CD4-positive, alpha-beta T cell treated with Interleukin-2 at 100 ng/mL for 4 hours (primary cell): ENCODE measurements at regions not wholly inside any gene's neighbourhood (a gene's known extent, or its start where the extent isn't known, plus 50 kb on each side); places are given as distances from the start of the nearest gene placed in this dataset.
"Not testable (repeated sequence)": the region's sequence is repeated elsewhere in the genome, so short reads cannot be mapped to it uniquely, and the experiment has no call there.

Experiments
- DNase-seq: peaks from one replicate; pipeline ENCODE4 v3.0.0-alpha.2; 2020; ENCODE audit warnings: low spot score

DNA sequence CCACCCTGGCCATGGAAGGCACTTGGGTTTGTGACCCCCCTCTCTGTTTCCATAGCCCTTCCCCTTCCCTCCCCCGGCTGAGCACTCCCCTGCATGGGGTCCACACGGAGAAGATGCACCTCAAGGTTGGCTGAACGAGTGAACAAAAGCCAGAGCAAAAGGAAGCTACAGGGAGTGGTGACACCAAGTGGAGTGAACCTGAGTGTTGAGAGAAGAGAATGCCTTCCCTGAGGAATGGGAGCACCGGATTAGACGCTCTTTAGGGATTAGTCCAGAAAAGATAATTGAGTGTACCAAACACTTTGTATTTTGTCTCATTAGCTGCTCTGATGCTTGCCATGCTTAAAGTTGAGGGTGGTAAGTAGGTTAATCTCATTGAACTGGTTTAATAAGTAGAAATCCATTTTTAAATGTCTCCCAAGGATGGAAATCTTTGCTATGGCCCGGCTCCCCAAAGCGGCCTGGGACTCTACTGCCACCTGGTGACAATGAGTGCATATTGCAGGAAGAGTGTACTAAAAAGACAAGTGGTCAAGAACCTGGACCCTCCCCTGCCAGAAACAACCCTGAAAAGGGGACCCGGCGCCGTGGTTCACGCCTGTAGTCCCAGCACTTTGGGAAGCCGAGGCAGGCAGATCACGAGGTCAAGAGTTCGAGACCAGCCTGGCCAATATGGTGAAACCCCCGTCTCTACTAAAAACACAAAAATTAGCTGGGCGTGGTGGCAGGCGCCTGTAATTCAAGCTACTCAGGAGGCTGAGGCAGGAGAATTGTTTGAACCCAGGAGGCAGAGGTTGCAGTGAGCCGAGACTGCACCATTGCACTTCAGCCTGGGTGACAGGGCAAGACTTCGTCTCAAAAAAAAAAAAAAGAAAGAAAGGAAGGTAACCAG, 150.6 kb upstream of the ZC3H12A start:
- peak; percentile 6 for DNase-seq

DNA sequence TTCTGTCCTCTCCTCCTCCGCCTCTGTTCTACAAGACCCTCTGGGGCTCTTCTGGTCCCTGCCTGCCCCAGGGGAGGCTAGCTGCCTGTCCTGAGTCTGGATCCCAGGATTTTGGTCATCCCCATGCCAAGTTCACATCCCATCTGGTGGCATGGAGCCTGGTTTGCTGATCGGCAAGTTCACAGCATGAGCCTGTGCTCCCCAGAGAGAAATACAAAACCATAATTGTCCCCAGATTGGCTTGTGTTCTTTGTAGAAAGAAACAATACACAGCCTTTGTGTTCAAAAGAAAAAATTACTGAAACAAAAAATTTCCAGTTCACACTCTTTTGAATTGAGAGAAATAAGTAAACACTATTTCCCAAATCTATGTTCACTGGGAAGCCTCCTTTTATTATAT, 149.4 kb upstream of the ZC3H12A start:
- no peak for DNase-seq

DNA sequence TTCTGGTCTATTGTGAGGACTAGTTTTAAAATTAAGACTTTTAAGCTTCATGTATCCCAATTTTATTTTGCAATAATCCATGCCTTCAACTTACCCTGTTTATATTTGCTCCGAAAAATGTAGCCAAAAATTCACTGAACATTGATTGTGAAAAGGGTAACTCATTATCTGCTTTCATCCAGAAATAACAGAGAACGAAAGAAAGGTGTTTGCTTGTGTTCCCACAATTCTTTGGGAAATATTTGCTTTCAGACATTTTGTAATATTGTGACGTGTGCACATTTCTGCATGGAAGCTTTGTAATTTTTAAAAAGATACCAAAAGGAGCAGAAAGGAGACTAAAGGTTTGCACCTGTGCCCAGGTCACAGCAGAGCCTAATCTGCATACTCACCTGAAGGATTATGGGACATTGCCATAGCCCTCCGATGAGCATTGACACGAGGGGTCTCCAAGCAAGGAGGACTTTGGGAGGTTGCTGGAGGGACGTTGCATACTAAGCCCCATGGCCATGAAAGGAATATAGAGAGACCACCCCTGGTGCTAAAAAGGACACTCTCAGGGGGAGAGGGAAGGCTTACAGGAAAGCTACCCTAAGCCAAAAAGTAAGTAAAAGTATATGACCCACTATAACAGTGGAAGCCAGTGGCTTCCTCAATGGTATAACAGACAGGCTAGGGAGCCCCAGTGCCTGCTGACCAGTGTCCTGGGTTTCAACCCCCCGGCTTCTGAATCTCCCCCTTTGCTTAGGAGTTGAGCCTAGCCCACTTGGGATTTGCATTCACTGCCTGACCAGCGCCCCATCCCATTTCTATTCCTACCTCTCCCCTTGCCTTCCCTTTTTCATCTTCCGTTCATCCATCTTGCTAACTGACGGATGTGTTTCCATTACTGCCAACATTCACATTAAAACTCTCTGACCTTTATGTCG, 148.6 kb upstream of the ZC3H12A start:
- DNase-seq: no peak

DNA sequence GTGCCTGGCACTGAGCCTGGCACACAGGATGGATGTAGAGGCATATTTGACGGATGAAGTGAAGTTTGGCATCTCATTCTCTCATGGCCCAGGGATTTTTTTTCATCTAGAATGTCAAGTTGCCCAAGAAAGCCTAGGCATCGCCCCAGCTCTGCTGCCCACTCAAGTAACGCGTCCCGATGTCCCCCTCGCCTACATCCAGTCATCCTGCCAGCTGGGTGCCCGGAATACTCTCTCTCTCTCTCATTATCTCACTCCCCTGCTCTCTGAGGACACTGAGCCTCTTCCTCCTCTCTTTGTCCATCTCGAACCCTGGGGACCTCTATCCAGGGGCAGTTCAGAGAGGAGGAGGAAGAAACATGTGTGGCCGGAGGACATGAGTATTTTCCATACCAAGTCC, 142.3 kb upstream of the ZC3H12A start:
- no peak for DNase-seq

DNA sequence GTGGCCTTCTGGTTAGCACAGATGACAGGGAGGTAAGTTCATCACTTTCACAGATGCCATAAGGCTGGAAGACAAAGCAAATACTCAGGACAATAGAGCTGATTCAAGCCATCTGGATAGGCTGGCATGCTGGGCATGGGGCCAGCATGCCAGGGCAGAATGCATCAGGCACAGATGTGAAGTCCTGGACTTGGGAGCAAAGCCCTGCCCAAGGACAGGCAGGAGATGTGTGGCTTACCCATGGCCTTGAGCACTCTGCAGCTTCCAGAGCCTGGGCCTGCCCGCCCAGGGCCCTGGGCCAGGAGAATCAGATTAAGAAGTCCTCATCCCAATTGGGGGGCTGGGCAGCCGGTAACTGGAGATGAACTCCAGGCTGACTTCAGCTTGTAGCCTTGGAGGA, 135.7 kb upstream of the ZC3H12A start:
- DNase-seq: no peak

DNA sequence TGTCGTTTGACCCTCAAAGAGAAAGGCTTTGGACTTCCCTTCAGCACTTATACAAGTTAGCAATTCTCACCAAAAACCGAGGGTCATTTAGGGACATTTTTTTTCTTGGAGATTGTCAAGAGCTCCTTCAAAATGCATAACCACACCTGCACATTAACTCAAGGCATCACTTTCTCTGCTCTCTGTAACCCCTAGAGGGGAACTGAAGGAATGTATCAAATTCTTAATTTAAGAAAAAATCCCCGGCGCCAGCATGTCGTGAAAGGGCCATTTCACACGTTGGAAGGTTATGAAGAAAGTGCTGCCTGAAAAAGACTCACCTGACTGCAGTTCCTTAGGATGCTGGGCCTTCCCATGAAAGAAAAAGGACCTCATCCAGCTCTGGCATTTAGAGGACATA, 131.6 kb upstream of the ZC3H12A start:
- no peak for DNase-seq

DNA sequence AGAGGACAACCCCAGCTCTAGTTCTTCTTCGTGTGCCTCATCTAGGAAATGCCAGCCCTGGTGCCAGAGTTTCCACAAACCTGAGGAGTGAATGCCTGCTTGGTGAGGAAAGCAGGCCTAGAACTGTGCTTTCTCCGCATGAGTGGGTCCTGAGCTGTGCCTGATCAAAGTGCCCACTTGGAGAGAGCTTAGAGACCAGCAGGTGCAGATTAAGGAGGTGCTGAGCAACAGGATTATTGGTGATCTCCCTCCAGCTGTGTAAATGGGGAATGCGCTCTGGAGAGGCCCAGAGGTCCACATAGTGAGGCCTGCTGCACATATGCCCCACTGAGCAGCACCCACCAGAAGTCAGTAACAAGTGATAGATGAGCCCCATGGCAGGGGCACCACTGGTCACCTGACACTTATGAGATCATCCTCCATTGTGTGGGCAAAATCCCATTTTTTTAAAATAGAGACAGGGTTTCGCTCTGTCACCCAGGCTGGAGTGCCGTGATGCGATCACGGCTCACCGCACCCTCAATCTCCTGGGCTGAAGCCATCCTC, 127.2 kb upstream of the ZC3H12A start:
- DNase-seq: no peak

DNA sequence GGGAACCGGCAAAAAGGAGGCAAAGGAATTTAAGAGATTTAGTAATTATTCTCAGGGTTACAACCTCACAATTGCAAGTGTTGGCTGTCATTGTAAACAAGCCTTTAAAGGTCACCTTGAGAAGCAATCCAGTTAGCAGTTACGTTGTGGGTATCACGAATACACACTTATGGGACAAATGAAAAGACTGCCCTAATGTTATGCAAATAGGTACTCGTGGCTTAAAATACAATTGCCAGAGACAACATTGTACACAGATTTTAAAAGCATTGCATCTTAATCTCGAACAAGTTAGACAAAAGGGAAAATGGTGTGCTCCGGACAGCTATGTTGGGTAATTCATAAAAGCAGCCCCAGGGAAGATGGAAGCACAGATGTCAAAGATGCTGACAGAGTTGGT, 120.5 kb upstream of the ZC3H12A start:
- no peak for DNase-seq

DNA sequence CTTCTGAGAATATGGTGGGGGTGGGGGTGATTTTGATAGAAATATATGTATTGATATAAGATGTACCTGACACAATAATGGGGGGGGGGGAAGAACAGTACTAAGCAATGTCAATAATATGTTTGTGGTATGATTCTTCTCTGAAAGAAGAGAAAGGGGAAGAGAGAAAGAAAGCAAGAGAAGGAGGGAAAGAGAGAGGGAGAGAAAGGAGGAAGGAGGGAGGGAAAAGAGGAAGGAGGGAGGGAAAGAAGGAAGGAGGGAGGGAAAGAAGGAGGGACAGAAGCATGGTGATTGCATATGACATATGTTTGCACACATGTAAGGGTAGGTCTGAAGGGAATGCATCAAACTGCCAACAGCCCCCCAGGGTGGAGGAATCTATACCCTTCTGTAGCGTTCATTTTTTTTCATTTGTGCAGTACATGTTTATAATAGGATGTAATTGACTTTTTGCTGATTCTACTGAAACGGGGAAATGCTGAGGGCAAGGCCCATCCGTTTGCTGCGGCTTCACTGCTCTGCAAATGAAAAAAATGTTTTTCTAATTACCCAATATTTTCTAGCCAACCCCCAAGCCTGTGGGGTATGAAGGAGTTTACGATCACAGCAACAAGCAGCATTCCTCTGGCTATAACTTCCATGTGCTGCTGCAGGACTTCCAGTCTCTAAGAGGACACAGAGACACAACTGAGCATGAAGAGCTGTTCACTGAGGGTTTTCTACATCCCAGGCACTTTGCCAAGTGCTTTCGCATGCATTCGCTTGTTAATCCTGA, 119.3 kb upstream of the ZC3H12A start:
- no peak for DNase-seq

DNA sequence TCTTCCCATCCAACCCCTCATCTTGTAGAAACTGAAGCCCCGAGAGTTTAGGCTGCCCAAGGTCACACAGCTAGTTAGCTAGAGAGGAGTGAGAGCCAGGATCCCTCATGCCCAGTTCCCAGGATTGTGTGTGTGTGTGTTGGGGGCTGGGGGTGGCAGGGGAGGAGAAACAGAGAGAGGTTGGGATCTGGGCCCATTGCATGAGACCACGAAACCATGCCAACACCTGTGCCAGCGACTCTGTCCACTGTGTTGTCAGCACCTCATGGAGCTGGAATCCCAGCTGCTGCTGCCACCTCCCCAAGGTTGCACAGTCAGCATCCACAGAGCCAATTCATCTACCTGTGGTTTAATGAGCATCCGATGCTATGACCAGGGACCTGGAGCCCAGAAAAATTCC, 115.4 kb upstream of the ZC3H12A start:
- DNase-seq: no peak

DNA sequence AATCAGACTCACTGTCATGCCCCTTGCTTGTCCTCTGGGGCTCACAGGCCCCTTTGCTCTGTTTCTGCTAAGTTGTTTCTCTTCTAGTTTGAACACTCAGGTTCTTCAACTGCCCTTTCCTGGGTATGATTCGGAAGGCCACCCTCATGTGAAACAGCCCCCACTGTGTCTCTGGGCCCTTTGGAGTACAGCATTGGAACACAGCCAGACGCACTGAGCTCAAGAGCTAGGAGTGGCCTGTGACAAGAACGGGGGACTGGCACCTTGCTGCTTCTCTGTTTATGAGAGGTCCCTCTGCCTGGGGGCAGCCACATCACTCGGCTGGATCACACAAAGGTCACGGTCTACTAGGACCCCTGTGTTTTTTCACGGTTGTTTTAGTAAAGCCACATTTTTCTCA, 114.4 kb upstream of the ZC3H12A start:
- no peak for DNase-seq

DNA sequence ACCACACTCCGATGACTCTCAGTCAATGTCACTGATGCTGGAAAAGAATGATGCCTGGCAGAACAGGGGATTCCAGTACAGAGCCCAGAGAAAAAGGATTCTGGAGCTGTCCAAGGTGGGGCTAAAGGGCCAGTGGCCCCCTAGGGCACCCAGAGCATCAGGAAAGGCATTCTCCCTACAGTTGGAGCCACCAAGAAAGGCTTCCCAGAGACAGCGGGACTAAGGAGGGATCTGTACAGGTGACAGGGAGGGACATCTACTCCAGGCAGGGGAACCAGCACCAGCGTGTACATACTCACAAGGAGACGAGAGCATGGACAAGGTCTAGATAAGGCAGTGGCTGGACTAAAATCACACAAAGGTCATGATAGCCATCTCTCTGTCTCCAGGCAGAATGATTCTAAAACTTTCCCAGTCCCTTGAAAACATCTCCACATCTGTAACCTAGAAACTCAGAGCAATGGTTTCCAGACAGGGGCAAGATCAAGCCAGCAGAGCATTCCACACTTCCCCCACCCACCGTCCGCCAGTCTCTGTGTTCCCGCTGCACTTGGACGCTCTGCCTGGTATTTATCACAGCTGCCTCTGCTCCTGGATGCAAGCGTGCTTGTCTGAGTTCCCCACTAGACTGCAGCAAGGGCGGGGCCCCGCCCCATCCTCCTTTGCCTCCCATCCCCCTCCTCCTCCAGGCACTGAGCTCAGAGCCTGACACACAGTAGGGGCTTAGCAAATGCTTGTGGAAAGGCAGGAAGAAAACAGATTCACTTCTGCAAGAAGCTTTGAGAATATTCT, 111.6 kb upstream of the ZC3H12A start:
- DNase-seq: no peak

DNA sequence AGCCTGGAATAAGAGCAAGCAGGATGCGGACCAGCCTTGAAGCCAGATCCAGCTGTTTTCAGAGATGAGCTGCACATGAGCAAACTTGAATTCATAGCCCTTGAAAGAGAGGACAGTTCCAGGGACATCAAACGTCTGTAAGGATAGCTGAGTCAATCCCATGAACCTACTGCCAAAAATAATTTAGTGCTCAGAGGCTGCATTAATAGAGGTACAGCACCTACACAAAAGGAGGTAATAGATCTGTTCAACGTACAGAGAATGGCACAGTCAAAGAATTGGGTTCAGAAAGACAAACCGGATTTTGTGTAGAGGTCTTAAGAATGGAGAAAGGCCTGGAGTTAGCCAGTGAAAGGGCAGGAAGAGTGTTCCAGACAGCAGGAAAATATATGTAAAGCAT, 110.8 kb upstream of the ZC3H12A start:
- DNase-seq: no peak

DNA sequence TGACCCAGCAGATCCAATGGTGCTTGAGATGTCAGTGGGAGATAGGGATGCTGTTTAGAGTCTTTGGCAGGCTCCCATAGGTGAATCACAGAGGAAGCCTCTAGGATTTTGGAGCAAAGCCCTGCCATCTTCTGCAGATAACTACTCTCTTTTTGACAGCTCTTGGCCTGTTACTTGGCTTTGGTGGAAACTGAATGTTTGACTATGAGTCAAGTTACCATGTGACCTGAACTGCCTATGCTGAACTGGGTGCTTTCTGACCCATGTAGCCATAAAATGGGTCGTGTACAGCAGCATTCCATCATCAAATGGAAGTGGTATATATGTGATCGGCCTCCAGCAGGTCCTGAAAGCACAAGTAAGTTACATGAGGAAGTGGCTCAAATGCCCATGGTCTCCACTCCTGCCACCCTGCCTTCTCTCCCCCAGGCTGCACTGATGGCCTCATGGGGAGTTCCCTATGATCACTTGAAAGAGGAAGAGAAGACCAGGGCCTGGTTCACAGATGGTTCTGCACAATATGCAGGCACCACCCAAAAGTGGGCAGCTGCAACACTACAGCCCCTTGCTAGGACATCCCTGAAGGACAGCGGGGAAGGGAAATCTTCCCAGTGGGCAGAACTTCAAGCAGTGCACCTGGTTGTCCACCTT, 105.6 kb upstream of the ZC3H12A start:
- DNase-seq: not testable (repeated sequence)

DNA sequence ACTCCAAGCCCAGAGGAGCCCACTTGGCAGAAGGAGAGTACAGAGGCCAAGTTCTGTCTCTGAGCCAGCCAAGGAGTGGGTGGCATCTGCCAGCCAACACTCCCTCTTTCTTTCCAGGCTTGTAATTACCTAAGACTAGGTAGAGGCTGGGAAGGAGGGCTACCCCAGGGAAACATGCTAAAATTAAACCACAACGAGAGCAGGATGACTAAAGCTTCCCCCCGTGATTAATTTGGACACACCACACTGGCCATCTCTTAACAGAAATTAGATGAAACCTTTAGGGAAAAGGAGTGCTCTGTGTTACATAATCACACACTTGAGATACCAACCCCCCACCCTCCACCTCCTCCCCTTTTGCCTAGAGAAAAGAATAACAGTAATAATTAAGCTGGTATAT, 102.1 kb upstream of the ZC3H12A start:
- no peak for DNase-seq

DNA sequence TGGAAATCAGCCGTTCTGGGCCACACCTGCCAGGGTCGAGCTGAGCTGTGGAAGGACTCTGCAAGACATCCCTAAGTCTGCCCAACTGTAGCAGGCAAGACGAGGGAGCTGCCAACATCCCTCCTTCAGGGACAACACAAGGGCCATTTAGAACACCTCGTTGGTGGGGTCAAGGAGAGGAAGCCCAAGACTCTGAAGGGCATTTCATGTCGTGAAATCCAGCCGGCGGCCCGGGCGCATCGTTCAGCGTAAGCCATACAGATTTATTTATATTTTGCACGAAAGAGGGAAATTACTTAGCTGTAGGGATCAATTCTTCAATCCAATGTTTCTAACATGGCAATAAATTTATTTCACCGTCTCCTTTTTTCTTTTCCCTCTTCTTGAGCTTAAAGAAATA, 101.7 kb upstream of the ZC3H12A start:
- DNase-seq: no peak

DNA sequence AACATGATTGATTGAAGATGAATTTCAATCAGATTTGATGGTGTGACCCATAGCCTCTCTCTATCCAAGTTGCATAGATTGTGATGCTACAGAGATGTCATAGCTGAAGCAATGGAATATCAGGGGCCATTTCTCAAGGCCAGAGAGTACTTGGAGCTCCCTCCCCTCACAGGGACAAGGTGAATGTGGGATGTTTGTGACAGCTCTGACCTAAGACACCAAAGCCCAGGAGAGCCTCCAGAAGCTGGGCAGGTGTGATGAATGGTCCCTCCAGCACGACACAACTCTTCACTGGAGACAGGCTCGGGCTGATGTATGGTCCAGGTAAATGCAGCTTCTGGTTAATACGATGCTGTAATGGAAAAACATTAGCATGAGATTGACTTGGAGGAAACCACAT, 101.0 kb upstream of the ZC3H12A start:
- DNase-seq: no peak

DNA sequence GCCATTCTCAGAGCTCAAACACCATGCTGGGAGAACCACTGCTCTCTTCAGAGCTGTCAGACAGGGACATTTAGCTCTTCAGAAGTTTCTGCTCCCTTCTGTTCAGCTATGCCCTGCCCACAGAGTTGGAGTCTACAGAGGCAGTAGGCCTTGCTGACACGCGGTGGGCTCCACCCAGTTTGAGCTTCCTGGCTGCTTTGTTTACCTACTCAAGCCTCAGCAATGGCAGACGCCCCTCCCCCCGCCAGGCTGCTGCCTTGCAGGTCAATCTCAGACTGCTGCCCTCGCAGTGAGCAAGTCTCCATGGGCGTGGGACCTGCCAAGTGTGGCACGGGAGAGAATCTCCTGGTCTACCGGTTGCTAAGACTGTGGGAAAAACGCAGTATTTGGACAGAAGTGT, 93.8 kb upstream of the ZC3H12A start:
- DNase-seq: not testable (repeated sequence)

DNA sequence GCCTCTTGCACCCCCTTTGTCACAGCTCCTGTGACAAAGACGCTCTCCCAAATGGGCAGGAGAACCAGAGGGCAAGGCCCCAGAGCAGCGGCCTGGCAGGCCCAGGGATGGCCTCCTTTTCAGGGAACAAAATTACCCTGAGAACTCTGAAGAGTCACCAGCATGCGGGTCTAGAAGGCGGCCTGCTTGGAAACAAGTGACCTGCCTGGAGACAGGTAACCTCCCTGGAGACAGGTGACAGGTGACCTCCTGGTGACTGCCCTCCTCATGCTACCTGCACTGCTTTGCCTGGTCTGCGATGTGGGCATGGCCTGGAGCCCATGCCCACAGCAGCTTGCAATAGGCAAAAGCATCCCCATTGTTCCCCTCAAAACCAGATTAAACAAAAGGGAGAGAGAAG, 86.5 kb upstream of the ZC3H12A start:
- no peak for DNase-seq

DNA sequence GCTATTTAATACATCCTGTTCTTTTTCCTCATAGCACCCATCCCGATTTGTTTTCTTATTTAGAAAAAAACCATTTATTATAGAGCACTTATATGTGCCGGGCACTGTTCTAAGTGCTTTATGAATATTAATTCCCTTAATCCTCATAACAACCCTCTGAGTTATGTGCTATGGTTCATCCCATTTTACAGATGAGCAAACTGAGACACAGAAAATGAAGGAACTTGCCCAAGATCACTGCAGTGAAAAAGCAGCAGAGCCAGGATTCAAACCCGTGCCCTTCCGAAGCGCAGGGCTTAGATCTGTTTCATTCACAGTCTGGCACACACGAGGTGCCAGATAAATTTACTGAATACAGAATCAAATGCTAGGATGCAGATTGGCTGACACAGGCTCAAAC, 85.1 kb upstream of the ZC3H12A start:
- DNase-seq: no peak
